Liver (tissue), 7 donors: ENCODE measurements at regions not wholly inside any gene's neighbourhood (a gene's known extent, or its start where the extent isn't known, plus 50 kb on each side); places are given as distances from the start of the nearest gene placed in this dataset.

Experiments
- DNase-seq: peaks from one replicate; pipeline ENCODE4 v3.0.0-alpha.2; 2017; ENCODE audit warnings: low spot score
- H3K27ac ChIP-seq, 2 donors: one replicate each; pipeline ENCODE4 v1.7.0; 2013; ENCODE audit warnings: inconsistent platforms in 2 of 2, low read length in 2 of 2, control low read depth in 1 of 2, low read depth in 1 of 2, mild to moderate bottlenecking in 1 of 2
- H3K27me3 ChIP-seq, 4 donors: one replicate each; pipeline versions ENCODE4 v1.6.1 to v1.7.0; 2013; ENCODE audit warnings: low read length in 3 of 4, inconsistent platforms in 1 of 4, mild to moderate bottlenecking in 1 of 4, moderate library complexity in 1 of 4; ENCODE audit not compliant: control insufficient read depth in 4 of 4, insufficient read depth in 4 of 4
- H3K36me3 ChIP-seq, 4 donors: one replicate each; pipeline versions ENCODE4 v1.6.1 to v1.7.0; 2013; ENCODE audit warnings: low read length in 3 of 4, mild to moderate bottlenecking in 3 of 4, low read depth in 1 of 4, moderate library complexity in 1 of 4; ENCODE audit not compliant: control insufficient read depth in 4 of 4, insufficient read depth in 3 of 4
- H3K4me1 ChIP-seq, 4 donors: one replicate each; pipeline versions ENCODE4 v1.6.1 to v1.7.0; 2013; ENCODE audit warnings: low read length in 3 of 4, mild to moderate bottlenecking in 3 of 4, moderate library complexity in 1 of 4; ENCODE audit not compliant: control insufficient read depth in 4 of 4, insufficient read depth in 4 of 4
- H3K4me3 ChIP-seq, 3 donors: one replicate each; pipeline versions ENCODE4 v1.6.1 to v1.7.0; 2013; ENCODE audit warnings: low read length in 3 of 3, control low read depth in 1 of 3, low read depth in 1 of 3, mild to moderate bottlenecking in 1 of 3
- H3K9ac ChIP-seq, 2 donors: one replicate each; pipeline ENCODE4 v1.7.0; 2013; ENCODE audit warnings: low read length in 2 of 2, mild to moderate bottlenecking in 2 of 2, moderate library complexity in 2 of 2, control low read depth in 1 of 2, low read depth in 1 of 2
- H3K9me3 ChIP-seq, 4 donors: one replicate each; pipeline versions ENCODE4 v1.6.1 to v1.7.0; 2013; ENCODE audit warnings: low read length in 3 of 4; ENCODE audit not compliant: control insufficient read depth in 4 of 4
- ATF3 ChIP-seq: IDR thresholded peaks from 2 replicates; pipeline ENCODE4 v1.6.1; 2016; ENCODE audit warnings: antibody characterized with exemption
- FOXA2 ChIP-seq: IDR thresholded peaks from 2 replicates; pipeline ENCODE4 v1.6.1; 2016; ENCODE audit warnings: antibody characterized with exemption
- GABPA ChIP-seq, 2 donors: IDR thresholded peaks in 1 of 2; conservative IDR thresholded peaks in 1 of 2; 2 replicates each; pipeline ENCODE4 v1.6.1; 2016; ENCODE audit warnings: antibody characterized with exemption in 2 of 2, mild to moderate bottlenecking in 1 of 2, moderate library complexity in 1 of 2
- HNF4A ChIP-seq, 2 donors: conservative IDR thresholded peaks; 2 replicates each; pipeline ENCODE4 v1.6.1; 2016; ENCODE audit warnings: antibody characterized with exemption in 2 of 2, mild to moderate bottlenecking in 2 of 2
- HNF4G ChIP-seq: IDR thresholded peaks from 2 replicates; pipeline ENCODE4 v1.6.1; 2016; ENCODE audit warnings: antibody characterized with exemption
- MAX ChIP-seq: IDR thresholded peaks from 2 replicates; pipeline ENCODE4 v1.6.1; 2016; ENCODE audit warnings: antibody characterized with exemption
- NR2F2 ChIP-seq: IDR thresholded peaks from 2 replicates; pipeline ENCODE4 v1.6.1; 2016; ENCODE audit warnings: antibody characterized with exemption
- RAD21 ChIP-seq, 2 donors: IDR thresholded peaks; 2 replicates each; pipeline ENCODE4 v1.6.1; 2016; ENCODE audit warnings: antibody characterized with exemption in 2 of 2, mild to moderate bottlenecking in 2 of 2
- REST ChIP-seq: IDR thresholded peaks from 2 replicates; pipeline ENCODE4 v1.6.1; 2016; ENCODE audit warnings: antibody characterized with exemption, mild to moderate bottlenecking
- RXRA ChIP-seq, 2 donors: IDR thresholded peaks; 2 replicates each; pipeline ENCODE4 v1.6.1; 2017 to 2018; ENCODE audit warnings: antibody characterized with exemption in 2 of 2, mild to moderate bottlenecking in 1 of 2
- TAF1 ChIP-seq: conservative IDR thresholded peaks from 2 replicates; pipeline ENCODE4 v1.6.1; 2016; ENCODE audit warnings: antibody characterized with exemption, mild to moderate bottlenecking
- YY1 ChIP-seq: IDR thresholded peaks from 2 replicates; pipeline ENCODE4 v1.6.1; 2016; ENCODE audit warnings: antibody characterized with exemption, mild to moderate bottlenecking
- ZBTB33 ChIP-seq: IDR thresholded peaks from 2 replicates; pipeline ENCODE4 v1.6.1; 2016; ENCODE audit warnings: antibody characterized with exemption
- WGBS: extraction: QIAGEN DNeasy Blood & Tissue Kit; methylation state at CpG from one replicate; pipeline ENCODE4 v1.1.7; 2013; 5-methylcytosine and 5-hydroxymethylcytosine counted together
- donor health status: healthy.
- donor health status: healthy.
- donor health status: healthy.
- donor health status: healthy.

- Histone ChIP-seq H3K36me3 (no peaks in the 10 kb centered on the region), H3K4me3 (no peak overlapping the region), H3K9me3 (no peaks in the 10 kb centered on the region), H3K27me3 (peaks cover 0 to 3% (median 0%) of the 10 kb centered on the region in 4 donors), H3K4me1 (no peaks in the 10 kb centered on the region), H3K27ac (no peak overlapping the region), H3K9ac (no peak overlapping the region)
- no peak for DNase-seq
- WGBS = 52% methylated on average over 8 of the region's 8 CpGs
- TF ChIP-seq MAX (no peak), FOXA2 (no peak), GABPA (IDR thresholded peaks at IDR 0.05 in 1 of 2, conservative IDR thresholded peaks at IDR 0.05 in 1 of 2) (no peak), RAD21 (IDR thresholded peaks at IDR 0.05) (no peak), RXRA (IDR thresholded peaks at IDR 0.05) (no peak), REST (no peak), NR2F2 (no peak), YY1 (no peak)
These were observed 252.4 kb upstream of the KAZN start for GRCh38 chr1:14345946-14346550.

GRCh38 chr1:14347186-14347585 lies 251.3 kb upstream of the KAZN start:
- no peak overlapping the region for H3K9ac ChIP-seq
- 72% methylated on average over 6 of the region's 6 CpGs for WGBS
- H3K27me3 ChIP-seq = no peaks in the 10 kb centered on the region
- no peaks in the 10 kb centered on the region for H3K4me1 ChIP-seq
- H3K27ac ChIP-seq = no peak overlapping the region
- TF ChIP-seq RAD21 (IDR thresholded peaks at IDR 0.05) (no peak), TAF1 (no peak), ATF3 (no peak), ZBTB33 (no peak), MAX (no peak), HNF4G (no peak), FOXA2 (no peak), HNF4A (conservative IDR thresholded peaks at IDR 0.05) (no peak), RXRA (IDR thresholded peaks at IDR 0.05) (no peak)
- H3K9me3 ChIP-seq = no peaks in the 10 kb centered on the region
- no peak for DNase-seq
- H3K36me3 ChIP-seq = no peaks in the 10 kb centered on the region
- no peak overlapping the region for H3K4me3 ChIP-seq
